ENCODE measurements at regions not wholly inside any gene's neighbourhood (a gene's known extent, or its start where the extent isn't known, plus 50 kb on each side); places are given as distances from the start of the nearest gene placed in this dataset.

DNA sequence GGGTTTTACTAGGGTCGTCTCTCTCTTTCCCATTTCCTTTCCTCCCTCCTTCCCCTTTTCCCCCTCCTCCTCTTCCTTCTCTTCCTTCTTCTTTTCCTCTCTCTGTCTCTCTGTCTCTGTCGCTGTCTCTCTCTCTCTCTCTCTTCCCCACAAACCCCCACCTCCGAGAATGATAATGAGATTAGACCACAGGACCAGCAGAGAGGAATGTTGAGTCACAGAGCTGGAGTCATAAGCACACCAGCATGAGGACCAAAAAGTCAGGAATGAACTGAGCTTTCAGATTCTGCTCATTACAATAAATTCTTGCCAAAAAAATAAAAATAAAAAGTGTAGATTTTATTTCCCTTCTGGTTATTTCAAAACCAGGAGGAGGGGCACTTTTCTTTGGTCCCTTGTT, 377.4 kb downstream of the LTN1 start:
- ChIA-PET POLR2A (no interaction called here), CTCF (no interaction called here)
- TF ChIP-seq POLR2AphosphoS5 (IDR thresholded peaks at IDR 0.05; ENCODE audit: low read depth, low read length) (no peak), TCF7L2 (IDR thresholded peaks at IDR 0.05; ENCODE audit: low read depth, low read length) (no peak), SIN3A (IDR thresholded peaks at IDR 0.05; ENCODE audit: borderline replicate concordance, insufficient read depth, low read depth, low read length) (no peak), REST (IDR thresholded peaks at IDR 0.05; ENCODE audit: insufficient read depth in 1 of 2, low read depth in 2 of 2, low read length in 1 of 2) (no peak), CTCF (IDR thresholded peaks at IDR 0.05) (no peak)
- H3K36me3 ChIP-seq (ENCODE audit: control insufficient read depth, insufficient read depth, low read length) = no peaks in the 10 kb centered on the region
- H3K4me1 ChIP-seq (ENCODE audit: control insufficient read depth, insufficient read depth, low read length) = no peaks in the 10 kb centered on the region
- H3K27ac ChIP-seq (ENCODE audit: low read length) = no peak overlapping the region
- no peaks in the 10 kb centered on the region for H3K27me3 ChIP-seq (ENCODE audit: control insufficient read depth, insufficient read depth, low read length)
- no peak overlapping the region for H3K4me3 ChIP-seq (ENCODE audit: low read depth in 2 of 2, low read length in 2 of 2)
- H3K9me3 ChIP-seq (ENCODE audit: control insufficient read depth, insufficient read depth, low read depth, low read length) = no peaks in the 10 kb centered on the region
- no peak for ATAC-seq
- no TSS peak for BruUV-seq (replicated peaks)
- in situ Hi-C loops (cut with HindIII; ENCODE audit: low pct_unique_long_range_greater_than_20kb, low sequenced_read_pairs) = no loop called here
- intact Hi-C loops (cut with micrococcal nuclease; ENCODE audit: unreplicated experiment) = no loop called here
- DNase-seq (ENCODE audit: low read depth, low spot score) = no peak

GRCh38 chr21:28614791-28615190, 377.9 kb downstream of the LTN1 start:
- ATAC-seq = no peak
- DNase-seq (ENCODE audit: low read depth, low spot score) = no peak
- Histone ChIP-seq H3K27ac (ENCODE audit: low read length) (no peak overlapping the region), H3K9me3 (ENCODE audit: control insufficient read depth, insufficient read depth, low read depth, low read length) (no peaks in the 10 kb centered on the region), H3K36me3 (ENCODE audit: control insufficient read depth, insufficient read depth, low read length) (no peaks in the 10 kb centered on the region), H3K4me3 (ENCODE audit: low read depth in 2 of 2, low read length in 2 of 2) (no peak overlapping the region), H3K27me3 (ENCODE audit: control insufficient read depth, insufficient read depth, low read length) (no peaks in the 10 kb centered on the region), H3K4me1 (ENCODE audit: control insufficient read depth, insufficient read depth, low read length) (no peaks in the 10 kb centered on the region)
- intact Hi-C loops (cut with micrococcal nuclease; ENCODE audit: unreplicated experiment) (no loop called here), in situ Hi-C loops (cut with HindIII; ENCODE audit: low pct_unique_long_range_greater_than_20kb, low sequenced_read_pairs) (no loop called here)
- ChIA-PET POLR2A (no interaction called here), CTCF (no interaction called here)
- TF ChIP-seq SIN3A (IDR thresholded peaks at IDR 0.05; ENCODE audit: borderline replicate concordance, insufficient read depth, low read depth, low read length) = no peak
- no peak for TF ChIP-seq POLR2AphosphoS5 (IDR thresholded peaks at IDR 0.05; ENCODE audit: low read depth, low read length)
- TF ChIP-seq CTCF (IDR thresholded peaks at IDR 0.05) = no peak
- TF ChIP-seq REST (IDR thresholded peaks at IDR 0.05; ENCODE audit: insufficient read depth in 1 of 2, low read depth in 2 of 2, low read length in 1 of 2) = no peak
- TF ChIP-seq TCF7L2 (IDR thresholded peaks at IDR 0.05; ENCODE audit: low read depth, low read length) = no peak
- BruUV-seq (replicated peaks) = no TSS peak
